Fibroblast of lung (primary cell): ENCODE measurements at regions not wholly inside any gene's neighbourhood (a gene's known extent, or its start where the extent isn't known, plus 50 kb on each side); places are given as distances from the start of the nearest gene placed in this dataset.

Source experiments
- DNase-seq, 2 donors: peaks; one replicate each; pipeline versions ENCODE4 v3.0.0 to v3.0.0-alpha.2; 2010; ENCODE audit warnings: low read depth in 2 of 2
- H2AFZ ChIP-seq: 2 replicates; pipeline ENCODE4 v1.5.1; 2012; ENCODE audit warnings: low read length, control low read depth, inconsistent platforms
- H3K27ac ChIP-seq: 2 replicates; pipeline ENCODE4 v1.5.1; 2011; ENCODE audit warnings: low read length, control low read depth; ENCODE audit not compliant: insufficient read depth
- H3K27me3 ChIP-seq: 2 replicates; pipeline ENCODE4 v1.5.1; 2011; ENCODE audit warnings: mild to moderate bottlenecking, low read length; ENCODE audit not compliant: control insufficient read depth, insufficient read depth
- H3K36me3 ChIP-seq: 2 replicates; pipeline ENCODE4 v1.5.1; 2011; ENCODE audit warnings: low read length; ENCODE audit not compliant: control insufficient read depth, insufficient read depth
- H3K4me1 ChIP-seq: 2 replicates; pipeline ENCODE4 v1.5.1; 2011; ENCODE audit warnings: low read length; ENCODE audit not compliant: control insufficient read depth, insufficient read depth; ENCODE audit errors: extremely low read depth
- H3K4me2 ChIP-seq: 2 replicates; pipeline ENCODE4 v1.5.1; 2011; ENCODE audit warnings: low read length, control low read depth; ENCODE audit not compliant: insufficient read depth; ENCODE audit errors: extremely low read depth
- H3K4me3 ChIP-seq, 4 experiments: fragments of 200-600 bp in 1 of 4; sonication (generic) in 1 of 4; replicated peaks in 1 of 4; 2 replicates each; pipeline ENCODE4 v1.5.1; 2011 to 2016; ENCODE audit warnings: low read length in 4 of 4, low read depth in 3 of 4, mild to moderate bottlenecking in 3 of 4, control low read depth in 2 of 4, inconsistent platforms in 1 of 4, mixed read lengths in 1 of 4; ENCODE audit not compliant: insufficient read depth in 1 of 4; ENCODE audit errors: control extremely low read depth in 1 of 4
- H3K79me2 ChIP-seq: 2 replicates; pipeline ENCODE4 v1.5.1; 2012; ENCODE audit warnings: mild to moderate bottlenecking, low read length, inconsistent platforms; ENCODE audit not compliant: control insufficient read depth, insufficient read depth
- H3K9ac ChIP-seq: 2 replicates; pipeline ENCODE4 v1.5.1; 2011; ENCODE audit warnings: mild to moderate bottlenecking, low read length, control low read depth; ENCODE audit not compliant: insufficient read depth
- H3K9me3 ChIP-seq: 2 replicates; pipeline ENCODE4 v1.5.1; 2012; ENCODE audit warnings: low read depth, low read length; ENCODE audit not compliant: control insufficient read depth, insufficient read depth
- H4K20me1 ChIP-seq: 2 replicates; pipeline ENCODE4 v1.5.1; 2011; ENCODE audit warnings: low read length; ENCODE audit not compliant: control insufficient read depth, insufficient read depth; ENCODE audit errors: extremely low read depth
- EZH2 ChIP-seq: IDR thresholded peaks from 2 replicates; pipeline ENCODE4 v1.5.1; 2012; ENCODE audit warnings: low read length, control low read depth, mild to moderate bottlenecking; ENCODE audit errors: missing control alignments
- TF ChIP-seq, protein P1 (sequence below), 2 donors: IDR thresholded peaks in 1 of 2; conservative IDR thresholded peaks in 1 of 2; 1 replicate in 1 of 2; 2 replicates in 1 of 2; pipeline ENCODE4 v1.5.1; 2011 to 2012; ENCODE audit warnings: low read length in 2 of 2, control low read depth in 1 of 2, inconsistent platforms in 1 of 2, low read depth in 1 of 2, mild to moderate bottlenecking in 1 of 2

- Histone ChIP-seq H3K4me2 (no peak overlapping the region), H3K27me3 (no peaks in the 10 kb centered on the region), H3K27ac (no peak overlapping the region), H3K9me3 (no peaks in the 10 kb centered on the region), H3K9ac (no peak overlapping the region), H2AFZ (no peak overlapping the region), H3K4me1 (no peaks in the 10 kb centered on the region), H4K20me1 (no peaks in the 10 kb centered on the region), H3K36me3 (no peaks in the 10 kb centered on the region), H3K79me2 (no peaks in the 10 kb centered on the region), H3K4me3 (no peak overlapping the region)
- peak in 1 of 2 donors; percentile 8 for DNase-seq
- no peak for TF ChIP-seq EZH2
- TF ChIP-seq, protein P1, sequence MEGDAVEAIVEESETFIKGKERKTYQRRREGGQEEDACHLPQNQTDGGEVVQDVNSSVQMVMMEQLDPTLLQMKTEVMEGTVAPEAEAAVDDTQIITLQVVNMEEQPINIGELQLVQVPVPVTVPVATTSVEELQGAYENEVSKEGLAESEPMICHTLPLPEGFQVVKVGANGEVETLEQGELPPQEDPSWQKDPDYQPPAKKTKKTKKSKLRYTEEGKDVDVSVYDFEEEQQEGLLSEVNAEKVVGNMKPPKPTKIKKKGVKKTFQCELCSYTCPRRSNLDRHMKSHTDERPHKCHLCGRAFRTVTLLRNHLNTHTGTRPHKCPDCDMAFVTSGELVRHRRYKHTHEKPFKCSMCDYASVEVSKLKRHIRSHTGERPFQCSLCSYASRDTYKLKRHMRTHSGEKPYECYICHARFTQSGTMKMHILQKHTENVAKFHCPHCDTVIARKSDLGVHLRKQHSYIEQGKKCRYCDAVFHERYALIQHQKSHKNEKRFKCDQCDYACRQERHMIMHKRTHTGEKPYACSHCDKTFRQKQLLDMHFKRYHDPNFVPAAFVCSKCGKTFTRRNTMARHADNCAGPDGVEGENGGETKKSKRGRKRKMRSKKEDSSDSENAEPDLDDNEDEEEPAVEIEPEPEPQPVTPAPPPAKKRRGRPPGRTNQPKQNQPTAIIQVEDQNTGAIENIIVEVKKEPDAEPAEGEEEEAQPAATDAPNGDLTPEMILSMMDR (conservative IDR thresholded peaks at IDR 0.05 in 1 of 2, IDR thresholded peaks at IDR 0.05 in 1 of 2; ENCODE audit: low read depth in 1 of 2, low read length in 2 of 2) = no peak
These were observed 50.6 kb upstream of the IFNGR1 start for GRCh38 chr6:137269803-137270202.

- no peaks in the 10 kb centered on the region for H3K36me3 ChIP-seq
- no peak for DNase-seq
- no peaks in the 10 kb centered on the region for H3K9me3 ChIP-seq
- TF ChIP-seq, protein P1 (conservative IDR thresholded peaks at IDR 0.05 in 1 of 2, IDR thresholded peaks at IDR 0.05 in 1 of 2; ENCODE audit: low read depth in 1 of 2, low read length in 2 of 2) = no peak
- no peak for TF ChIP-seq EZH2
- no peak overlapping the region for H3K4me3 ChIP-seq
- H3K79me2 ChIP-seq = no peaks in the 10 kb centered on the region
- H3K4me1 ChIP-seq = no peaks in the 10 kb centered on the region
- H2AFZ ChIP-seq = no peak overlapping the region
- no peak overlapping the region for H3K4me2 ChIP-seq
- H3K27me3 ChIP-seq = no peaks in the 10 kb centered on the region
- H3K9ac ChIP-seq = no peak overlapping the region
- no peaks in the 10 kb centered on the region for H4K20me1 ChIP-seq
- no peak overlapping the region for H3K27ac ChIP-seq
These were observed 50.2 kb upstream of the IFNGR1 start for GRCh38 chr6:137269347-137269746.
